GM18951 (cell line): ENCODE measurements at regions not wholly inside any gene's neighbourhood (a gene's known extent, or its start where the extent isn't known, plus 50 kb on each side); places are given as distances from the start of the nearest gene placed in this dataset.

ENCODE experiments used
- POLR2A ChIP-seq: IDR thresholded peaks from 4 replicates; pipeline ENCODE4 v1.6.1; 2011; ENCODE audit warnings: mild to moderate bottlenecking; ENCODE audit not compliant: insufficient read length, insufficient read depth; ENCODE audit errors: extremely low read depth
- in situ Hi-C: fragments of 300-500 bp; cut with MboI; formaldehyde crosslinking; loops from one replicate; pipeline ENCODE4 v1.12.0; 2022; ENCODE audit warnings: low sequenced_read_pairs, mixed read lengths, inconsistent platforms; ENCODE audit not compliant: unreplicated experiment

GRCh38 chr21:15219039-15219438 lies 154.2 kb upstream of the NRIP1 start:
- in situ Hi-C loops = no loop called here

DNA sequence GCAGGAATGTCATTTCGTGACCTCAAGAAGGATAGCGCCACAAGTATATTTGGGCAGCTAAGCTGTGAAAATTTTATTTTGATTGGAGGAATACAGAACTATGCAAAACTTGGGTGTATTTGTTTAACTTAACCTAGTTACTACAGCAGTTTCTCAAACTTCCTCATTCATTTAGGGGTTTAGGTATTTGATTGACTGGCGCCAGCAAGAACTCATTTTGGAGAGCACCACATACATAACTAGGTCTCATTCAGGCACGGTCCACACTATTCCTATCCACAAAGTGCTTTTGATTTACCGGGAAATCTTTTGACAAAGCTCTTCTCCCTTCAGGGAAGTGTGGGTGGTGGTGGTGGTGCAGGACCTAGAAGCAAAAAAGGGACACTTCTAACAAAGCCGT lies 155.1 kb upstream of the NRIP1 start:
- TF ChIP-seq POLR2A = no peak
- in situ Hi-C loops = no loop called here

More at GRCh38 chr21:15219039-15219438, 154.2 kb upstream of the NRIP1 start:
- no peak for TF ChIP-seq POLR2A

DNA sequence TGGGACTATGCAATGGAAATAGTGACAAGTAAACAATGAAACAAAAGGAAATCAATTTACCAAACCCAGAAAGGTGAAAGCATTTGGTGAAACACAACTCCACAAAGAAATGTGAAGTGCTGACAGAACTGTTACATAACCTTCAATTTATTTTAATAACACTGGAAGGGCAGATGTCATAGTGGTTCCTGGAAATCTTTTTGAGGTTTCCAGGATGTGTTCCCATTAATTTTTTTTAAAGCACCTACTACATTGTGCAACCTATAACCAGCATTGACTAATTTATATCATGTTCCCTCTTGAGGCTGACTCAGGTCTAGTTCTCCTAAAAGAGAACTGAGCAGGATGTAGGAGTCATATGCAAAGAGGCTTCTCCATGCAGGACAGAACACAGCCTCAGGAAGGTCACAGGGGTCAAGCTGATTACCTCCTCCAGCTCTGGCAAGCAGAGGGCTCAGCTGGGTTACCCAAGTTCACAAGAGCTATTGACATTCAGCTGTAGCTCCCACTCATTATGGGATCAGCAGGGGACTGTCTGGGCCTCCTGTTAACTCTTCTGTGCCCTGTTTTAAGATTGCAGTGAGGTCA lies 157.1 kb upstream of the NRIP1 start:
- in situ Hi-C loops = no loop called here
- TF ChIP-seq POLR2A = no peak

DNA sequence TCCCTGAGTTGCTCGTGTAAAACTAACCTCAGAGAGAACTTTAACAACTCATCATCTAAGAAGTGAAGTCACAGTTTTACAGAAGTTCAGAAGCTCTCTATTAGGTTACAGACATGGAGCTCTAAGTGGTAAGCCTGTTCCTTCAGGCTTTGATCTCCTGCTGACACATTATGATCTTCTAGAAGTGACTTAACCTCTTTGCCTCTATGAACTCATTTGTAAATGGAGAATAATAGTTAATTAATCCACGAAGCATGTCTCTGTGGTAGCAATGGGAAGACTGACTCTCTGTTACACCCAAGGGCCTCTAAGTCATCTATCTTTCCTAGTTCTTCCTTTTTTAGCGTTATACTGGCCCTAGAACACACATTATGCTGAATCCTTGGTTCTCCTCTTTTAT lies 157.9 kb upstream of the NRIP1 start:
- in situ Hi-C loops = no loop called here
- no peak for TF ChIP-seq POLR2A

DNA sequence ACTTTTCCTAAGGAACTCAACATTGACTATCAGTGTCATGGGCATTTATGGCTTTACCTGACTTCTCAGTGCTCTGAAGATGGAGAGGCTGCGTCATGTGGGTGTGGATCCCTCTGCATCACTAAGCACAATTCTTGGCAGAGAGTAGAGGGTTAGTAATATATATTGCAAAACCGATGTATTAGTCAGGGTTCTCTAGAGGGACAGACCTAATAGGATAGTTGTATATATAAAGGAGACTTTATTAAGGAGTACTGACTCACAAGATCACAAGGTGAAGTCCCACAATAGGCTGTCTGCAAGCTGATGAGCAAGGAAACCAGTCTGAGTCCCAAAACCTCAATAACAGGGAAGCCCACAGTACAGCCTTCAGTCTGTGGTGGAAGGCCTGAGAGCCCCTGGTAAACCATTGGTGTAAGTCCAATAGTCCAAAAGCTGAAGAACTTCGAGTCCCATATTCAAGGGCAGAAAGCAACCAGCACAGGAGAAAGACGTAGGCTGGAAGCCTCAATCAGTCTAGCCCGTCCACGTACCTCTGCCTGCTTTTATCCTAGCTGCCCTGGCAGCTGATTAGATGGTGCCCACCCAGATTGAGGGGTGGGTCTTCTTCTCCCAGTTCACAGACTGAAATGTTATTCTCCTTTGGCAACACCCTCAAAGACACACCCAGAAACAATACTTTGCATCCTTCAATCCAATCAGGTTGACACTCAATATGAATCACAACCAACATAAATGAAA lies 159.7 kb upstream of the NRIP1 start:
- TF ChIP-seq POLR2A = no peak
- in situ Hi-C loops = no loop called here

- in situ Hi-C loops = no loop called here
- no peak for TF ChIP-seq POLR2A
Observed at GRCh38 chr21:15227919-15228318, 163.1 kb upstream of the NRIP1 start.

GRCh38 chr21:15229390-15229789 lies 164.6 kb upstream of the NRIP1 start:
- in situ Hi-C loops = no loop called here
- no peak for TF ChIP-seq POLR2A

GRCh38 chr21:15233611-15234010 lies 168.8 kb upstream of the NRIP1 start:
- in situ Hi-C loops = no loop called here
- no peak for TF ChIP-seq POLR2A

GRCh38 chr21:15236111-15236510 lies 171.3 kb upstream of the NRIP1 start:
- in situ Hi-C loops = no loop called here
- TF ChIP-seq POLR2A = no peak

DNA sequence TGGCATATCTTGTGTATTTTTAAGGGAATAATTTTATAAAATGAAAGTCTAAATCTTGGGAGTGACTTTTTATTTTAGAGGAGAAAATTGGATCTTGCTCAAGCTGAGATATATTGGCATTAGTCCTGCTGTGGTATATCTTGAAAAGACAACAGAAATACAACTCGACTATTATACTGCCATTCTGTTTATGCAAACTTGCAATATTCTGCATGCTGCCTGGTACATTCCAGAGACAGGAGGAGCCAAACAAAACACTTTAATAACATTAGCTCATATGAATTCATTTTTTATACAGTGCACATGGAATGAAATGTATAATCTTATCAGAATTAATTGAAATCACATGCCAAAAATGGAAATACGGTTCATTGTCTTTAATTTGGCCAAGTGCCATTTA lies 176.0 kb upstream of the NRIP1 start:
- in situ Hi-C loops = no loop called here
- TF ChIP-seq POLR2A = no peak

- in situ Hi-C loops = no loop called here
- TF ChIP-seq POLR2A = no peak
Observed at GRCh38 chr21:15241997-15242736, 177.4 kb upstream of the NRIP1 start.

DNA sequence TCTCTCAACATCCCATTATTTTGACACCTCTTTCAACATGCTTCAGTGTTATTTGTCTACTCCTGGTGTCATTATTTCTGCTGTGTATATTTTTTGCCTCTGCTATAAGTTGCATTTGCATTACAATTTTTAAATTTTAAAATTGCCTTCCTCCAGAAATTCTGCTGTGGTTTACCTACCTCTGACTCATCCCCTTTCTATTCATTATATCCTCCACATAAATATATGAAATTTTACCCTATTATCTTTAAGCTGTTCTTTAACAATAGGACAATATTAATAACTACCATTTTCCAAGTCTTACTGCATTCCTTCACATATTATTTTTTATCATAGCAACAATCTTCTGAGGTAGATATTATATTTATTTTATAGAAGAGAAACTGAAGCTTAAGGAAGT lies 178.1 kb upstream of the NRIP1 start:
- in situ Hi-C loops = no loop called here
- TF ChIP-seq POLR2A = no peak

DNA sequence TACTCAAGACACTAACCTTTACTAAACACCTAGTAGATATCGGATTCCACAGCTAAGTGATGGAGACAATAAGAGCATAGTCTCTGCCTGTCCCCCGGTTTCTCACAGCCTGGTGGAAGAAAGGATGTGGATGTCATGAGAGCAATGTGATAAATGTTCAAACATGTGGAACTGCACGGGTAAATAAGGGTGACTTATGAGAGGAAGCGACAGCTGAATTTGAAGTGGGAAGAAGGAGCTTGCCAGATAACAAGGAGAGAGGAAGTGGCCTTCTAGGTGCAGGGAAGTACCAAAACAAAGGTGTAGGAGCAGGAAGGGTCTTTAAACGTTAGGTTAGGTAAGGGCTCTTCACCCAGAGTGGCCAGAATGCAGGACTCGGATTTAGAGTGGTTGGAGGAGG lies 178.6 kb upstream of the NRIP1 start:
- in situ Hi-C loops = no loop called here
- no peak for TF ChIP-seq POLR2A

DNA sequence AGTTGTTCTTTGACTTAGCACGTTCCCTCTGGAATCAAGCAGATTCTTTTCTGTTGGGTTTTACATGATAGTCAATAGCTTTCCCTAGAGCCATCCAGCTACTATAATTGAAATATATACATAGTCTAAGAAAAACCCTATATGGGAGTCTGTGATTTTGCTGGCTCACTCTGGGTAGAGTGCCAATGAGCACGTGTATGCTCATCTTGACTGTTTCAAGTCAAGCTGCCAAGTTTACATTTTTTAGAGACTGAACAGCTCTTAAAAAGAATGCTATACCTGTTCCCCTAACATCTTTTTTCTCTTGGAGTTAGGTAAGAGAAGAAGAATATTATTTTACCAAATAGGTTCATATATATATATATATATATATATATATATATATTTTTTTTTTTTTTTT lies 182.8 kb upstream of the NRIP1 start:
- in situ Hi-C loops = no loop called here
- no peak for TF ChIP-seq POLR2A
